ENCODE measurements at regions not wholly inside any gene's neighbourhood (a gene's known extent, or its start where the extent isn't known, plus 50 kb on each side); places are given as distances from the start of the nearest gene placed in this dataset.

DNA sequence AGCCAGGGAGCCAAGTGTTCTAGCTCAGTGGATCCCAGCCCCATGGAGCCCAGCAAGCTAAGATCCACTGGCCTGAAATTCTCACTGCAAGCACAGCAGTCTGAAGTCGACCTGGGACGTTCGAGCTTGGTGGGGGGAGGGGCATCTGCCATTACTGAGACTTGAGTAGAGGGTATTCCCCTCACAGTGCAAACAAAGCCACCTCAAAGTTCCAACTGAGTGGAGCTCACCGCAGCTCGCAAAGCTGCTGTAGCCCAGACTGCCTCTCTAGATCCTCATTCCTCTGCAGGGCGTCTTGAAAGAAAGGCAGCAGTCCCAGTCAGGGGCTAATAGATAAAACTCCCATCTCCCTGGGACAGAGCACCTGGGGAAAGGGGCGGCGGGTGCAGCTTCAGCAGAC is 226.3 kb downstream of the ZIC3 start (continued):
- TF ChIP-seq, protein P1, sequence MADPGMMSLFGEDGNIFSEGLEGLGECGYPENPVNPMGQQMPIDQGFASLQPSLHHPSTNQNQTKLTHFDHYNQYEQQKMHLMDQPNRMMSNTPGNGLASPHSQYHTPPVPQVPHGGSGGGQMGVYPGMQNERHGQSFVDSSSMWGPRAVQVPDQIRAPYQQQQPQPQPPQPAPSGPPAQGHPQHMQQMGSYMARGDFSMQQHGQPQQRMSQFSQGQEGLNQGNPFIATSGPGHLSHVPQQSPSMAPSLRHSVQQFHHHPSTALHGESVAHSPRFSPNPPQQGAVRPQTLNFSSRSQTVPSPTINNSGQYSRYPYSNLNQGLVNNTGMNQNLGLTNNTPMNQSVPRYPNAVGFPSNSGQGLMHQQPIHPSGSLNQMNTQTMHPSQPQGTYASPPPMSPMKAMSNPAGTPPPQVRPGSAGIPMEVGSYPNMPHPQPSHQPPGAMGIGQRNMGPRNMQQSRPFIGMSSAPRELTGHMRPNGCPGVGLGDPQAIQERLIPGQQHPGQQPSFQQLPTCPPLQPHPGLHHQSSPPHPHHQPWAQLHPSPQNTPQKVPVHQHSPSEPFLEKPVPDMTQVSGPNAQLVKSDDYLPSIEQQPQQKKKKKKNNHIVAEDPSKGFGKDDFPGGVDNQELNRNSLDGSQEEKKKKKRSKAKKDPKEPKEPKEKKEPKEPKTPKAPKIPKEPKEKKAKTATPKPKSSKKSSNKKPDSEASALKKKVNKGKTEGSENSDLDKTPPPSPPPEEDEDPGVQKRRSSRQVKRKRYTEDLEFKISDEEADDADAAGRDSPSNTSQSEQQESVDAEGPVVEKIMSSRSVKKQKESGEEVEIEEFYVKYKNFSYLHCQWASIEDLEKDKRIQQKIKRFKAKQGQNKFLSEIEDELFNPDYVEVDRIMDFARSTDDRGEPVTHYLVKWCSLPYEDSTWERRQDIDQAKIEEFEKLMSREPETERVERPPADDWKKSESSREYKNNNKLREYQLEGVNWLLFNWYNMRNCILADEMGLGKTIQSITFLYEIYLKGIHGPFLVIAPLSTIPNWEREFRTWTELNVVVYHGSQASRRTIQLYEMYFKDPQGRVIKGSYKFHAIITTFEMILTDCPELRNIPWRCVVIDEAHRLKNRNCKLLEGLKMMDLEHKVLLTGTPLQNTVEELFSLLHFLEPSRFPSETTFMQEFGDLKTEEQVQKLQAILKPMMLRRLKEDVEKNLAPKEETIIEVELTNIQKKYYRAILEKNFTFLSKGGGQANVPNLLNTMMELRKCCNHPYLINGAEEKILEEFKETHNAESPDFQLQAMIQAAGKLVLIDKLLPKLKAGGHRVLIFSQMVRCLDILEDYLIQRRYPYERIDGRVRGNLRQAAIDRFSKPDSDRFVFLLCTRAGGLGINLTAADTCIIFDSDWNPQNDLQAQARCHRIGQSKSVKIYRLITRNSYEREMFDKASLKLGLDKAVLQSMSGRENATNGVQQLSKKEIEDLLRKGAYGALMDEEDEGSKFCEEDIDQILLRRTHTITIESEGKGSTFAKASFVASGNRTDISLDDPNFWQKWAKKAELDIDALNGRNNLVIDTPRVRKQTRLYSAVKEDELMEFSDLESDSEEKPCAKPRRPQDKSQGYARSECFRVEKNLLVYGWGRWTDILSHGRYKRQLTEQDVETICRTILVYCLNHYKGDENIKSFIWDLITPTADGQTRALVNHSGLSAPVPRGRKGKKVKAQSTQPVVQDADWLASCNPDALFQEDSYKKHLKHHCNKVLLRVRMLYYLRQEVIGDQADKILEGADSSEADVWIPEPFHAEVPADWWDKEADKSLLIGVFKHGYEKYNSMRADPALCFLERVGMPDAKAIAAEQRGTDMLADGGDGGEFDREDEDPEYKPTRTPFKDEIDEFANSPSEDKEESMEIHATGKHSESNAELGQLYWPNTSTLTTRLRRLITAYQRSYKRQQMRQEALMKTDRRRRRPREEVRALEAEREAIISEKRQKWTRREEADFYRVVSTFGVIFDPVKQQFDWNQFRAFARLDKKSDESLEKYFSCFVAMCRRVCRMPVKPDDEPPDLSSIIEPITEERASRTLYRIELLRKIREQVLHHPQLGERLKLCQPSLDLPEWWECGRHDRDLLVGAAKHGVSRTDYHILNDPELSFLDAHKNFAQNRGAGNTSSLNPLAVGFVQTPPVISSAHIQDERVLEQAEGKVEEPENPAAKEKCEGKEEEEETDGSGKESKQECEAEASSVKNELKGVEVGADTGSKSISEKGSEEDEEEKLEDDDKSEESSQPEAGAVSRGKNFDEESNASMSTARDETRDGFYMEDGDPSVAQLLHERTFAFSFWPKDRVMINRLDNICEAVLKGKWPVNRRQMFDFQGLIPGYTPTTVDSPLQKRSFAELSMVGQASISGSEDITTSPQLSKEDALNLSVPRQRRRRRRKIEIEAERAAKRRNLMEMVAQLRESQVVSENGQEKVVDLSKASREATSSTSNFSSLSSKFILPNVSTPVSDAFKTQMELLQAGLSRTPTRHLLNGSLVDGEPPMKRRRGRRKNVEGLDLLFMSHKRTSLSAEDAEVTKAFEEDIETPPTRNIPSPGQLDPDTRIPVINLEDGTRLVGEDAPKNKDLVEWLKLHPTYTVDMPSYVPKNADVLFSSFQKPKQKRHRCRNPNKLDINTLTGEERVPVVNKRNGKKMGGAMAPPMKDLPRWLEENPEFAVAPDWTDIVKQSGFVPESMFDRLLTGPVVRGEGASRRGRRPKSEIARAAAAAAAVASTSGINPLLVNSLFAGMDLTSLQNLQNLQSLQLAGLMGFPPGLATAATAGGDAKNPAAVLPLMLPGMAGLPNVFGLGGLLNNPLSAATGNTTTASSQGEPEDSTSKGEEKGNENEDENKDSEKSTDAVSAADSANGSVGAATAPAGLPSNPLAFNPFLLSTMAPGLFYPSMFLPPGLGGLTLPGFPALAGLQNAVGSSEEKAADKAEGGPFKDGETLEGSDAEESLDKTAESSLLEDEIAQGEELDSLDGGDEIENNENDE (IDR thresholded peaks at IDR 0.05; ENCODE audit: insufficient replicate concordance, low read length): no peak
- TF ChIP-seq YY1 (IDR thresholded peaks at IDR 0.05; ENCODE audit: low read depth, low read length): no peak
